H1 (cell line): ENCODE measurements at regions not wholly inside any gene's neighbourhood (a gene's known extent, or its start where the extent isn't known, plus 50 kb on each side); places are given as distances from the start of the nearest gene placed in this dataset.

Source experiments
- CBX5 ChIP-seq: fragments of 300-800, 300-1000 bp; sonication (generic); IDR thresholded peaks from 2 replicates; pipeline ENCODE4 v1.7.1; 2016; ENCODE audit warnings: antibody characterized with exemption, low read length, low read depth
- CREB1 ChIP-seq: IDR thresholded peaks from 2 replicates; pipeline ENCODE4 v1.6.1; 2012; ENCODE audit warnings: inconsistent platforms
- FOSL1 ChIP-seq: IDR thresholded peaks from 2 replicates; pipeline ENCODE4 v1.6.1; 2011; ENCODE audit warnings: mild to moderate bottlenecking, low read depth, low read length, moderate library complexity; ENCODE audit not compliant: insufficient read depth
- GTF2F1 ChIP-seq: IDR thresholded peaks from 2 replicates; pipeline ENCODE4 v1.6.1; 2012; ENCODE audit warnings: low read depth, low read length, improper control_type of control experiment, borderline replicate concordance
- HDAC2 ChIP-seq, 2 experiments: fragments of 300-600 bp in 1 of 2; sonication (generic) in 1 of 2; IDR thresholded peaks; 2 replicates each; pipeline ENCODE4 v1.6.1; 2011 to 2012; ENCODE audit warnings: low read depth in 2 of 2, low read length in 2 of 2, mild to moderate bottlenecking in 2 of 2, moderate library complexity in 2 of 2, borderline replicate concordance in 1 of 2, inconsistent platforms in 1 of 2
- NANOG ChIP-seq: IDR thresholded peaks from 2 replicates; pipeline ENCODE4 v1.6.1; 2011; ENCODE audit warnings: low read length, low read depth, mild to moderate bottlenecking, inconsistent platforms; ENCODE audit not compliant: insufficient read depth, poor library complexity, severe bottlenecking
- NRF1 ChIP-seq: IDR thresholded peaks from 2 replicates; pipeline ENCODE4 v1.6.1; 2011; ENCODE audit warnings: mild to moderate bottlenecking, low read depth, low read length, improper control_type of control experiment
- RNF2 ChIP-seq: fragments of 200-900, 300-1000 bp; sonication (generic); IDR thresholded peaks from 2 replicates; pipeline ENCODE4 v1.7.1; 2016; ENCODE audit warnings: borderline replicate concordance, low read depth, mild to moderate bottlenecking, antibody characterized with exemption, low read length; ENCODE audit not compliant: poor library complexity, severe bottlenecking; ENCODE audit errors: missing control alignments
- YY1 ChIP-seq: IDR thresholded peaks from 2 replicates; pipeline ENCODE4 v1.6.1; 2011; ENCODE audit warnings: low read depth, mild to moderate bottlenecking, low read length

GRCh38 chr1:14545422-14546025, 53.0 kb upstream of the KAZN start (continued):
- TF ChIP-seq CREB1: no peak
- TF ChIP-seq FOSL1: no peak
- no peak for TF ChIP-seq NANOG
- TF ChIP-seq NRF1: no peak
- no peak for TF ChIP-seq GTF2F1
- no peak for TF ChIP-seq YY1
- TF ChIP-seq CBX5: no peak
- no peak for TF ChIP-seq RNF2
- no peak for TF ChIP-seq HDAC2 (IDR thresholded peaks at IDR 0.05; ENCODE audit: borderline replicate concordance in 1 of 2, low read depth in 2 of 2, low read length in 2 of 2)
